Panc1 (cell line): ENCODE measurements at regions not wholly inside any gene's neighbourhood (a gene's known extent, or its start where the extent isn't known, plus 50 kb on each side); places are given as distances from the start of the nearest gene placed in this dataset.

Source experiments
- POLR2AphosphoS5 ChIP-seq: IDR thresholded peaks from 2 replicates; pipeline ENCODE4 v1.6.1; 2012; ENCODE audit warnings: mild to moderate bottlenecking, low read depth, low read length, moderate library complexity
- REST ChIP-seq, 2 experiments: IDR thresholded peaks; 2 replicates each; pipeline ENCODE4 v1.6.1; 2011 to 2012; ENCODE audit warnings: low read depth in 2 of 2, control low read depth in 1 of 2, low read length in 1 of 2, mild to moderate bottlenecking in 1 of 2, moderate library complexity in 1 of 2; ENCODE audit not compliant: insufficient read depth in 1 of 2
- SIN3A ChIP-seq: IDR thresholded peaks from 2 replicates; pipeline ENCODE4 v1.6.1; 2012; ENCODE audit warnings: low read depth, mild to moderate bottlenecking, low read length, moderate library complexity, borderline replicate concordance; ENCODE audit not compliant: insufficient read depth
- TCF7L2 ChIP-seq: IDR thresholded peaks from 2 replicates; pipeline ENCODE4 v1.6.1; 2011; ENCODE audit warnings: mild to moderate bottlenecking, low read depth, low read length, inconsistent platforms
- TF ChIP-seq, protein P1 (sequence below): fragments of 450-650 bp; IDR thresholded peaks from 2 replicates; pipeline ENCODE4 v1.5.1; 2017; ENCODE audit warnings: mild to moderate bottlenecking

GRCh38 chr4:175542786-175543185 is 269.3 kb downstream of the GPM6A start:
- TF ChIP-seq, protein P1, sequence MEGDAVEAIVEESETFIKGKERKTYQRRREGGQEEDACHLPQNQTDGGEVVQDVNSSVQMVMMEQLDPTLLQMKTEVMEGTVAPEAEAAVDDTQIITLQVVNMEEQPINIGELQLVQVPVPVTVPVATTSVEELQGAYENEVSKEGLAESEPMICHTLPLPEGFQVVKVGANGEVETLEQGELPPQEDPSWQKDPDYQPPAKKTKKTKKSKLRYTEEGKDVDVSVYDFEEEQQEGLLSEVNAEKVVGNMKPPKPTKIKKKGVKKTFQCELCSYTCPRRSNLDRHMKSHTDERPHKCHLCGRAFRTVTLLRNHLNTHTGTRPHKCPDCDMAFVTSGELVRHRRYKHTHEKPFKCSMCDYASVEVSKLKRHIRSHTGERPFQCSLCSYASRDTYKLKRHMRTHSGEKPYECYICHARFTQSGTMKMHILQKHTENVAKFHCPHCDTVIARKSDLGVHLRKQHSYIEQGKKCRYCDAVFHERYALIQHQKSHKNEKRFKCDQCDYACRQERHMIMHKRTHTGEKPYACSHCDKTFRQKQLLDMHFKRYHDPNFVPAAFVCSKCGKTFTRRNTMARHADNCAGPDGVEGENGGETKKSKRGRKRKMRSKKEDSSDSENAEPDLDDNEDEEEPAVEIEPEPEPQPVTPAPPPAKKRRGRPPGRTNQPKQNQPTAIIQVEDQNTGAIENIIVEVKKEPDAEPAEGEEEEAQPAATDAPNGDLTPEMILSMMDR, result no peak
- TF ChIP-seq POLR2AphosphoS5 (no peak), REST (IDR thresholded peaks at IDR 0.05; ENCODE audit: insufficient read depth in 1 of 2, low read depth in 2 of 2, low read length in 1 of 2) (no peak), SIN3A (no peak), TCF7L2 (no peak)
